Activated T-helper 17 cell treated with anti-CD3 and anti-CD28 coated beads, Interleukin-2, amount 50 U/mL, for 72 hours (primary cell): ENCODE measurements at regions not wholly inside any gene's neighbourhood (a gene's known extent, or its start where the extent isn't known, plus 50 kb on each side); places are given as distances from the start of the nearest gene placed in this dataset.
"Not testable (repeated sequence)": the region's sequence is repeated elsewhere in the genome, so short reads cannot be mapped to it uniquely, and the experiment has no call there.

Experiments used
- ATAC-seq: fragments of 150-1000 bp; cut with Tn5 transposase; replicated peaks from 2 replicates; pipeline ENCODE4 v1.10.0; 2021; ENCODE audit warnings: mild to moderate bottlenecking, moderate library complexity
- H3K27ac Mint-ChIP-seq: one replicate; pipeline ENCODE4 v1.8.0; 2022; ENCODE audit warnings: mixed read lengths
- H3K27me3 Mint-ChIP-seq: one replicate; pipeline ENCODE4 v1.8.0; 2022; ENCODE audit warnings: mixed read lengths
- H3K36me3 Mint-ChIP-seq: one replicate; pipeline ENCODE4 v1.8.0; 2022; ENCODE audit warnings: low read depth, mild to moderate bottlenecking, mixed read lengths
- H3K4me1 Mint-ChIP-seq: one replicate; pipeline ENCODE4 v1.8.0; 2022; ENCODE audit warnings: mixed read lengths
- H3K4me3 Mint-ChIP-seq: one replicate; pipeline ENCODE4 v1.8.0; 2022; ENCODE audit warnings: mild to moderate bottlenecking, mixed read lengths
- H3K9me3 Mint-ChIP-seq: one replicate; pipeline ENCODE4 v1.8.0; 2022; ENCODE audit warnings: mixed read lengths

- no peak for ATAC-seq
- no peak overlapping the region for H3K4me3 Mint-ChIP-seq
- peaks cover 4% of the 10 kb centered on the region for H3K9me3 Mint-ChIP-seq
- H3K27ac Mint-ChIP-seq = no peak overlapping the region
- peaks cover 9% of the 10 kb centered on the region for H3K27me3 Mint-ChIP-seq
- H3K36me3 Mint-ChIP-seq = no peaks in the 10 kb centered on the region
- H3K4me1 Mint-ChIP-seq = no peaks in the 10 kb centered on the region
These were observed 123.1 kb downstream of the DMRT2 start for GRCh38 chr9:1173211-1173610.

- Mint-ChIP-seq H3K4me1 (no peaks in the 10 kb centered on the region), H3K4me3 (no peak overlapping the region), H3K36me3 (no peaks in the 10 kb centered on the region), H3K27me3 (peaks cover 11% of the 10 kb centered on the region), H3K27ac (no peak overlapping the region), H3K9me3 (peaks cover 4% of the 10 kb centered on the region)
- ATAC-seq = no peak
These were observed 123.8 kb downstream of the DMRT2 start for GRCh38 chr9:1173993-1174392.

- no peak overlapping the region for H3K4me3 Mint-ChIP-seq
- ATAC-seq = no peak
- H3K27ac Mint-ChIP-seq = no peak overlapping the region
- no peaks in the 10 kb centered on the region for H3K36me3 Mint-ChIP-seq
- H3K9me3 Mint-ChIP-seq = peaks cover 4% of the 10 kb centered on the region
- H3K4me1 Mint-ChIP-seq = no peaks in the 10 kb centered on the region
- peaks cover 9% of the 10 kb centered on the region for H3K27me3 Mint-ChIP-seq
These were observed 129.2 kb downstream of the DMRT2 start for GRCh38 chr9:1179366-1179765.

- H3K4me3 Mint-ChIP-seq = no peak overlapping the region
- peaks cover 8% of the 10 kb centered on the region for H3K9me3 Mint-ChIP-seq
- peaks cover 9% of the 10 kb centered on the region for H3K27me3 Mint-ChIP-seq
- no peak for ATAC-seq
- H3K36me3 Mint-ChIP-seq = no peaks in the 10 kb centered on the region
- H3K4me1 Mint-ChIP-seq = no peaks in the 10 kb centered on the region
- H3K27ac Mint-ChIP-seq = no peak overlapping the region
These were observed 134.0 kb downstream of the DMRT2 start for GRCh38 chr9:1184146-1184545.

DNA sequence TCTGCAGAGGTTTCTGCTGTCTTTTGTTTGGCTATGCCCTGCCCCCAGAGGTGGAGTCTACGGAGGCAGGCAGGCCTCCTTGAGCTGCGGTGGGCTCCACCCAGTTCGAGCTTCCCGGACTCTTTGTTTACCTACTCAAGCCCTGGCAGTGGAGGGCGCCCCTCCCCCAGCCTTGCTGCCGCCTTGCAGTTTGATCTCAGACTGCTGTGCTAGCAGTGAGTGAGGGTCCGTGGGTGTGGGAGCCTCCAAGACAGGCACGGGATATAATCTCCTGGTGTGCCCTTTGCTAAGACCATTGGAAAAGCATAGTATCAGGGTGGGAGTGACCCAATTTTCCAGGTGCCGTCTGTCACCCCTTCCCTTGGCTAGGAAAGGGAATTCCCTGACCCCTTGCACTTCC is 137.0 kb downstream of the DMRT2 start:
- not testable (repeated sequence) for ATAC-seq, H3K27me3 Mint-ChIP-seq, H3K27ac Mint-ChIP-seq, H3K9me3 Mint-ChIP-seq, H3K4me3 Mint-ChIP-seq, H3K36me3 Mint-ChIP-seq, H3K4me1 Mint-ChIP-seq

DNA sequence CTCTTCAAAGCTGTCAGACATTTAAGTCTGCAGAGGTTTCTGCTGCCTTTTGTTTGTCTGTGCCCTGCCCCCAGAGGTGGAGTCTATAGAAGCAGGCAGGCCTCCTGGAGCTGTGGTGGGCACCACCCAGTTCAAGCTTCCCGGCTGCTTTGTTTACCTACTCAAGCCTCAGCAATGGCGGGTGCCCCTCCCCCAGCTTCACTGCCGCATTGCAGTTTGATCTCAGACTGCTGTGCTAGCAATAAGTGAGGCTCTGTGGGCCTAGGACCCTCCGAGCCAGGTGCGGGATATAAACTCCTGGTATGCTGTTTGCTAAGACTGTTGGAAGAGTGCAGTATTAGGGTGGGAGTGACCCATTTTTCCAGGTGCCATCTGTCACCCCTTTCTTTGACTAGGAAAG is 145.5 kb downstream of the DMRT2 start:
- ATAC-seq, H3K9me3 Mint-ChIP-seq, H3K4me1 Mint-ChIP-seq: not testable (repeated sequence)

GRCh38 chr9:1198085-1198484 is 147.9 kb downstream of the DMRT2 start:
- no peaks in the 10 kb centered on the region for H3K36me3 Mint-ChIP-seq
- no peaks in the 10 kb centered on the region for H3K4me1 Mint-ChIP-seq
- ATAC-seq = no peak
- no peak overlapping the region for H3K27ac Mint-ChIP-seq
- H3K4me3 Mint-ChIP-seq = no peak overlapping the region
- H3K9me3 Mint-ChIP-seq = peaks cover 6% of the 10 kb centered on the region
- peaks cover 7% of the 10 kb centered on the region for H3K27me3 Mint-ChIP-seq

More for the DNA sequence above, 145.5 kb downstream of the DMRT2 start:
- not testable (repeated sequence) for H3K27me3 Mint-ChIP-seq, H3K27ac Mint-ChIP-seq, H3K36me3 Mint-ChIP-seq, H3K4me3 Mint-ChIP-seq

DNA sequence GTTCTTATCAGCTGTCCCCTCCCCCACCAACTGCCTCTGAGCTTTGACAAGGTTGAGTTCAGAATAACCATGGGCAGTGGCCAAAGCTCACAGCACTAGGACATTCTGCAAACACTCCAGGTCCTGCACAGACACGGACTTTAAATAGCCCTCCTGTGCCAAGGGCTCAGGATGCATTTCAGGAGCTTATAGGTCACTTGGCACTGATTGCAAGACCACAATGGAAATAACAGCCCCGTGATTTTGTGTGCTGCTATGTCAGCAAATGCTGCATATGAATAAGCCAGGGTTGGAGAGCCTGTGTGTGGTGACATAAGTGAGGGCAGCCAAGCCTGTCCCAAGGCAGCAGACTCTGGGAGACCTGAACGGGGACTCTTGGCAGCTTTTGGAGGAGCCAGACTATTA is 150.7 kb downstream of the DMRT2 start:
- H3K9me3 Mint-ChIP-seq = peaks cover 5% of the 10 kb centered on the region
- H3K27me3 Mint-ChIP-seq = peaks cover 6% of the 10 kb centered on the region
- no peak for ATAC-seq
- no peaks in the 10 kb centered on the region for H3K4me1 Mint-ChIP-seq
- no peaks in the 10 kb centered on the region for H3K36me3 Mint-ChIP-seq
- H3K27ac Mint-ChIP-seq = no peak overlapping the region
- no peak overlapping the region for H3K4me3 Mint-ChIP-seq

GRCh38 chr9:1201262-1201661 is 151.1 kb downstream of the DMRT2 start:
- Mint-ChIP-seq H3K27me3 (peaks cover 2% of the 10 kb centered on the region), H3K36me3 (no peaks in the 10 kb centered on the region), H3K4me1 (no peaks in the 10 kb centered on the region), H3K9me3 (peaks cover 2% of the 10 kb centered on the region), H3K27ac (no peak overlapping the region), H3K4me3 (no peak overlapping the region)
- ATAC-seq = no peak

DNA sequence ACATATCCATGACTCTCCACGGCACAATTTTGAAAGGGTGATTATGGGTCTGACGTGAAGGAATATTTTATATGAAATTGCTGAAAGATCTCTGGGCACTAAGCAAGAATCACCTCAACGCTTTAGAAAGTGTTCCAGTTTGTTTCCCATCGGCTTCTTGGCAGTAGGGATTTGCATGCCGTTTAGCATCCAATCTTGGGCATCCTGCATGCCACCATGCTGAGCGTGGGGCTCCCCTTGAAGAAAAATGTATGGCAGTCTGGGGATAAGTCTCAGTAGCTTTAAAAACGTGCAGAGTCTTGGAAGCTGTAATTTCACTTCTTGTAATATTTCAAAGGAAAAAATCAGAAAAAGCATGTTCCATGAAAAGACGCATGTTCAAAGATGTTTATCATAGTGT is 151.7 kb downstream of the DMRT2 start:
- no peak for ATAC-seq
- no peaks in the 10 kb centered on the region for H3K4me1 Mint-ChIP-seq
- H3K36me3 Mint-ChIP-seq = no peaks in the 10 kb centered on the region
- no peak overlapping the region for H3K4me3 Mint-ChIP-seq
- no peak overlapping the region for H3K27ac Mint-ChIP-seq
- no peaks in the 10 kb centered on the region for H3K27me3 Mint-ChIP-seq
- H3K9me3 Mint-ChIP-seq = no peaks in the 10 kb centered on the region

DNA sequence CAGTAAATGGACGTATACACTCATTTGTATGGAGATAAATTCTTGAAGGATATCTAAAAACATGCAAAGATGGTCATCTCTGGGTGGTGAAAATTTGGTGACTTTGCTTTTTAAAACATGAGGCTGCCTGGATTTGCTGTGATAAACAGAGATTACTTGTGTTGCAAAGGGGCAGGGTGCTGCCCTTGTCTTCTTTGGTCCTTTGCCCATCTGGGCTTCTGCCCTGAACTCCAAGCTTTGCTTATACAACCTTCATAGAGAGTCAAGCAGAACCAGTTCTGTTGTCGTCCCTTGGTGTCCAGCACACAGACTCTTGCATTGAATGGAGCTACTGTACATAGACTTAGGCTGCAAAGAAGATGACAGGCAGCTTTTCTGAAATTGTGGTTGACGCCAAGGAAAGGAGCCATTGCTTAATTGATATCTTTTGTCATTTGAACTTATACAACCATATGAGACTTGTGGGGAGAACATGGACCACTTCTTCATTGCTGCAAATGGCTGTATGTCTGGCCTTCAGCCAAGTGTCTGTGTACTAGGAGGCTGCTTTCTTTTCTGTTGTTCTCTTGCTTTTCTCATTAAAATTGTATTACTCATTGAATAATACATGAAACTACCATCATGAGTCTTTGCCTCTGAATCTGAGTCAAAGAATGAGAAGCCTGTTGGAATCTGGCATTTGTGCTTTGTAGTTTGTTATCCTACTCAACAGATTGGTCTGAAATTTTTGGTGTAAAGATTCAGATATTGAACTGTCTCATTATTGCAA is 152.5 kb downstream of the DMRT2 start:
- peaks cover 4% of the 10 kb centered on the region for H3K9me3 Mint-ChIP-seq
- H3K36me3 Mint-ChIP-seq = no peaks in the 10 kb centered on the region
- no peaks in the 10 kb centered on the region for H3K4me1 Mint-ChIP-seq
- no peak for ATAC-seq
- peaks cover 4% of the 10 kb centered on the region for H3K27me3 Mint-ChIP-seq
- H3K27ac Mint-ChIP-seq = no peak overlapping the region
- H3K4me3 Mint-ChIP-seq = no peak overlapping the region

GRCh38 chr9:1207686-1208085 is 157.5 kb downstream of the DMRT2 start:
- Mint-ChIP-seq H3K36me3 (no peaks in the 10 kb centered on the region), H3K27ac (no peak overlapping the region), H3K27me3 (peaks cover 4% of the 10 kb centered on the region), H3K9me3 (peaks cover 7% of the 10 kb centered on the region), H3K4me3 (no peak overlapping the region), H3K4me1 (no peaks in the 10 kb centered on the region)
- no peak for ATAC-seq

DNA sequence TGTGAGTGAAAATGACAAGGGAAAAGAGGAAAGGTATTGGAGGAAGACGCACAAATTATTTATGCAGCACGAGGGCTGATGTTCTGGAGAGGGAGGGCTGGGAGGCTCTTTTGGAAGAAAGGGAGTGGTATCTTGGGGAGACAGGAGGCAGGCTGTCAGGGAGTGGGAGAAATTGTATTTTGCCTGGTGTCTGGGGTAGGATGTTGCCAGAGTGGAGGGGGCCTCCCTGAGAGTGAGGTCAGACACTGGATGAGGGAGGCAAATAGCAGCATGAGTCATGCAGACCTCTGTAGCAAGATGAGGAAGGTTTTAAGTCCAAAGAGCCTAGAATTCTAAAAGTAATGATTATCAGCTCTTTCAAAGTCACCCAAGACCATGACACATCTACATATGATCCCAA is 158.0 kb downstream of the DMRT2 start:
- no peaks in the 10 kb centered on the region for H3K4me1 Mint-ChIP-seq
- peaks cover 4% of the 10 kb centered on the region for H3K27me3 Mint-ChIP-seq
- H3K36me3 Mint-ChIP-seq = no peaks in the 10 kb centered on the region
- no peak overlapping the region for H3K27ac Mint-ChIP-seq
- H3K4me3 Mint-ChIP-seq = no peak overlapping the region
- ATAC-seq = no peak
- H3K9me3 Mint-ChIP-seq = peaks cover 7% of the 10 kb centered on the region

GRCh38 chr9:1210954-1211353 is 160.8 kb downstream of the DMRT2 start:
- Mint-ChIP-seq H3K4me1 (no peaks in the 10 kb centered on the region), H3K27me3 (peaks cover 4% of the 10 kb centered on the region), H3K27ac (no peak overlapping the region), H3K9me3 (peaks cover 7% of the 10 kb centered on the region), H3K36me3 (no peaks in the 10 kb centered on the region), H3K4me3 (no peak overlapping the region)
- ATAC-seq = no peak

DNA sequence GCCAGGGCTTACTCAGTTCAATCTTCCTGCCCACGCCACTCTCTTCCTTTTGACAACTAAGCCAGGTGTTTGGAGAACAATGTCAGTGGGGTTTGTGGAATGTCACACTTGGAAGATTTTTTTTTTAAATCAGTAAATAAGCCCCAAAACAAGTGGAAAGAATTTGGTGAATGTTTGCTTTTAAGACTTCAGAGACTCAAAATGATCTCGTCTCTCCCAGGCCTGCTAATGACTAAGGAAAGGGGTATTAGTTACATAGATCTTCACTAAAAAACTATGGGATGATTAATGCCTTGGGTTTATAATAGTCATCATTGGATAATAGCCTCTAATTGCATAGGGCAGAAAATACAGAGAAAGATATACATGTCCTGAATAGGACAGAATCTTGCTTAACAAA is 166.4 kb downstream of the DMRT2 start:
- Mint-ChIP-seq H3K27ac (no peak overlapping the region), H3K4me3 (no peak overlapping the region), H3K27me3 (peaks cover 4% of the 10 kb centered on the region), H3K4me1 (no peaks in the 10 kb centered on the region), H3K36me3 (no peaks in the 10 kb centered on the region), H3K9me3 (no peaks in the 10 kb centered on the region)
- no peak for ATAC-seq

- Mint-ChIP-seq H3K27me3 (peaks cover 5% of the 10 kb centered on the region), H3K36me3 (no peaks in the 10 kb centered on the region), H3K4me1 (no peaks in the 10 kb centered on the region), H3K4me3 (no peak overlapping the region), H3K9me3 (no peaks in the 10 kb centered on the region), H3K27ac (no peak overlapping the region)
- no peak for ATAC-seq
These were observed 166.9 kb downstream of the DMRT2 start for GRCh38 chr9:1217076-1217475.
